NT2/D1 (cell line): ENCODE measurements at regions not wholly inside any gene's neighbourhood (a gene's known extent, or its start where the extent isn't known, plus 50 kb on each side); places are given as distances from the start of the nearest gene placed in this dataset.
"Not testable (repeated sequence)": the region's sequence is repeated elsewhere in the genome, so short reads cannot be mapped to it uniquely, and the experiment has no call there.

Experiments used
- SUZ12 ChIP-seq: IDR thresholded peaks from 2 replicates; pipeline ENCODE4 v1.6.1; 2011; ENCODE audit not compliant: insufficient read length, insufficient read depth; ENCODE audit errors: extremely low read depth
- YY1 ChIP-seq: IDR thresholded peaks from 2 replicates; pipeline ENCODE4 v1.6.1; 2011; ENCODE audit not compliant: insufficient read length, insufficient read depth
- ZNF274 ChIP-seq: IDR thresholded peaks from 2 replicates; pipeline ENCODE4 v1.6.1; 2011; ENCODE audit warnings: mild to moderate bottlenecking, low read depth, low read length

DNA sequence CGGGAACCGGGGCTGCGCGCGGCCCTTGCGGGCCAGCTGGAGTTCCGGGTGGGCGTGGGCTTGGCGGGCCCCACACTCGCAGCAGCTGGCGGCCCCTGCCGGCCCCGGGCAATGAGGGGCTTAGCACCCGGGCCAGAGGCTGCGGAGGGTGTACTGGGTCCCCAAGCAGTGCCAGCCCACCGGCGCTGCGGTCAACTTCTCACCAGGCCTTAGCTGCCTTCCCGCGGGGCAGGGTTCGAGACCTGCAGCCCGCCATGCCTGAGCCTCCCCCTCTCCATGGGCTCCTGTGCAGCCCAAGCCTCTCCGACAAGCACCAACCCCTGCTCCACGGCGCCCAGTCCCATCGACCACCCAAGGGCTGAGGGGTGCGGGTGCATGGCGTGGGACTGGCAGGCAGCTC is 704.4 kb upstream of the FRG1 start:
- TF ChIP-seq YY1, ZNF274, SUZ12: not testable (repeated sequence)
